ENCODE measurements at regions not wholly inside any gene's neighbourhood (a gene's known extent, or its start where the extent isn't known, plus 50 kb on each side); places are given as distances from the start of the nearest gene placed in this dataset.

DNA sequence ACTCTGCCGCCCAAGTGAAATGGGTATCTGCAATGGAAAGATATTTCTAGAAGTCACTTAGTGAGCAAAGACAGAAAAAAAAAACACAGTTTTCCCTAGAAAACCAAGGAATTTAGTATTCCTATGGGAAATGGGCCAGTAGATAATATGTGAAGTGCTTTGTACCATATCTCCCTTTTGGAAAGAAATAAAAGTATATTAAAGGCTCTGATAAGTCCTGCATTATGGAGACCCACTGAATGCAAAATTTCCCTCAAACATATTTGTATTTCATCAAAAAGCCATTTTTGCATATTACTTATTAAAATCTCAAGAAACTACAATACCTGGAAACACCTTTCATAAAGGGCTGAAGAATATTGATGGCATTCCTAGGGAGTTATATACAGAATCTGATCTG is 51.6 kb upstream of the DYNLRB2 start:
- Mint-ChIP-seq H3K27me3 (ENCODE audit: unreplicated experiment) (peaks cover 18% of the 10 kb centered on the region), H3K4me3 (ENCODE audit: unreplicated experiment) (no peak overlapping the region), H3K4me1 (ENCODE audit: unreplicated experiment) (no peaks in the 10 kb centered on the region), H3K36me3 (ENCODE audit: unreplicated experiment) (no peaks in the 10 kb centered on the region), H3K27ac (ENCODE audit: unreplicated experiment) (no peak overlapping the region), H3K9me3 (ENCODE audit: unreplicated experiment) (no peaks in the 10 kb centered on the region)
- DNase-seq (ENCODE audit: extremely low spot score, unreplicated experiment) = no peak
- TF ChIP-seq, protein P1, sequence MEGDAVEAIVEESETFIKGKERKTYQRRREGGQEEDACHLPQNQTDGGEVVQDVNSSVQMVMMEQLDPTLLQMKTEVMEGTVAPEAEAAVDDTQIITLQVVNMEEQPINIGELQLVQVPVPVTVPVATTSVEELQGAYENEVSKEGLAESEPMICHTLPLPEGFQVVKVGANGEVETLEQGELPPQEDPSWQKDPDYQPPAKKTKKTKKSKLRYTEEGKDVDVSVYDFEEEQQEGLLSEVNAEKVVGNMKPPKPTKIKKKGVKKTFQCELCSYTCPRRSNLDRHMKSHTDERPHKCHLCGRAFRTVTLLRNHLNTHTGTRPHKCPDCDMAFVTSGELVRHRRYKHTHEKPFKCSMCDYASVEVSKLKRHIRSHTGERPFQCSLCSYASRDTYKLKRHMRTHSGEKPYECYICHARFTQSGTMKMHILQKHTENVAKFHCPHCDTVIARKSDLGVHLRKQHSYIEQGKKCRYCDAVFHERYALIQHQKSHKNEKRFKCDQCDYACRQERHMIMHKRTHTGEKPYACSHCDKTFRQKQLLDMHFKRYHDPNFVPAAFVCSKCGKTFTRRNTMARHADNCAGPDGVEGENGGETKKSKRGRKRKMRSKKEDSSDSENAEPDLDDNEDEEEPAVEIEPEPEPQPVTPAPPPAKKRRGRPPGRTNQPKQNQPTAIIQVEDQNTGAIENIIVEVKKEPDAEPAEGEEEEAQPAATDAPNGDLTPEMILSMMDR (IDR thresholded peaks at IDR 0.05) = no peak

DNA sequence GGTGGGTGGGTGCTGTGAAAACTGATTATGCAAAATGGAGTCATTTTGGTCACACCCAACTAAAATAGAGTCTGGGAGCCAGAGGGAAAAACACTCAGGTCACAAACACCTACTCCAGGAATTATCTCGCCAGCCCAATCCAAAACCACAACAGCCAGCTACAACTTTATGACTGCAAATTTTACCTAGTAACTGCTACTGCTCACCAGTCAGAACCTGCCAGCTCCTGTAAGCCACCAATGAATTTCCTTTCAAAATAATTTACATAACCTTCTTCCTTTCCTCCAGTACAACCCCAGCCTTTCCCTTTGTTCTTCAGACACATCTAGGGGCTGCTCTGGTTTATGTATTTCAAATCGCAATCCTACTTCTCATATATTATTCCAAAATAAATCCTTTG is 52.6 kb upstream of the DYNLRB2 start:
- Mint-ChIP-seq H3K36me3 (ENCODE audit: unreplicated experiment) (no peaks in the 10 kb centered on the region), H3K4me3 (ENCODE audit: unreplicated experiment) (no peak overlapping the region), H3K27me3 (ENCODE audit: unreplicated experiment) (peaks cover 17% of the 10 kb centered on the region), H3K9me3 (ENCODE audit: unreplicated experiment) (no peaks in the 10 kb centered on the region), H3K4me1 (ENCODE audit: unreplicated experiment) (no peaks in the 10 kb centered on the region), H3K27ac (ENCODE audit: unreplicated experiment) (no peak overlapping the region)
- TF ChIP-seq, protein P1 (IDR thresholded peaks at IDR 0.05) = no peak
- no peak for DNase-seq (ENCODE audit: extremely low spot score, unreplicated experiment)

DNA sequence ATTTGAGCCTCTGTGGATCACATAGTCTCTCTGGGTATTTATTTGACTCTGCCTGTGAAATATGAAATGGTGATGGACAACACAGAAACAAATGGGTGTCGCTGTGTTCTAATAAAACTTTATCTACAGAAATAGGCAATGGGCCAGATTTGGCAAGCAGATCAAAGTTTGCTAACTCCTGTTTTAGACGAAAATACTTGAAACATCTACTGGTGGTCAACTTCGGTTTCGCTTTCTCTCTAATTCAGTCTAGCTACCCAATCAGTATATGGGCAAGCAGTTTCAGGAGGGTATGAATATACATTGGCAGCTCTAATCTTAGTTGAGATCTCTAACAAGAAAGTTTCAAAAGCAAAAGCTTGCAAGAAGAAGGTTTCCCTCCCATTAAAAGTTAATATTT is 60.1 kb upstream of the DYNLRB2 start:
- no peaks in the 10 kb centered on the region for H3K36me3 Mint-ChIP-seq (ENCODE audit: unreplicated experiment)
- no peak for DNase-seq (ENCODE audit: extremely low spot score, unreplicated experiment)
- TF ChIP-seq, protein P1 (IDR thresholded peaks at IDR 0.05) = no peak
- no peaks in the 10 kb centered on the region for H3K9me3 Mint-ChIP-seq (ENCODE audit: unreplicated experiment)
- peaks cover 10% of the 10 kb centered on the region for H3K27me3 Mint-ChIP-seq (ENCODE audit: unreplicated experiment)
- no peaks in the 10 kb centered on the region for H3K4me1 Mint-ChIP-seq (ENCODE audit: unreplicated experiment)
- no peak overlapping the region for H3K27ac Mint-ChIP-seq (ENCODE audit: unreplicated experiment)
- H3K4me3 Mint-ChIP-seq (ENCODE audit: unreplicated experiment) = no peak overlapping the region

DNA sequence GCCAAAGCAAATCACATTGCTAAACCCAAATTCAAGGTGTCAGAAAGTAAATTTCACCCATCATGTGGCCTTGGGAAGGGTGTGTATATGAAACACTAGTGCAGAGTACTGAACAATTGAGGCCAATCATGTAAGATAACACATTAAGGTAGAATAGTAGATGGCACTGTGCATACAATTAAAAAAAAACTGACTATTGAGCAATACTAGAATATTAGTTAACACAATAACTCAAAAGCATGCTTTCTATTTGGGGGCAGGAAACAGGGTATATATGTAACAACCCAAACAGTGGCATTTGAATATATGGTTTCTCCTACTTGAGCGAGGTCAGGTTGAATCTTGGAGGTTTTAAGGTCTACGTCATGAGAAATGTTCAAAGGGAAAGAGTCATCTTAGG is 63.0 kb upstream of the DYNLRB2 start:
- Mint-ChIP-seq H3K9me3 (ENCODE audit: unreplicated experiment) (no peaks in the 10 kb centered on the region), H3K4me1 (ENCODE audit: unreplicated experiment) (no peaks in the 10 kb centered on the region), H3K4me3 (ENCODE audit: unreplicated experiment) (no peak overlapping the region), H3K27ac (ENCODE audit: unreplicated experiment) (no peak overlapping the region), H3K36me3 (ENCODE audit: unreplicated experiment) (no peaks in the 10 kb centered on the region), H3K27me3 (ENCODE audit: unreplicated experiment) (peaks cover 19% of the 10 kb centered on the region)
- TF ChIP-seq, protein P1 (IDR thresholded peaks at IDR 0.05) = no peak
- no peak for DNase-seq (ENCODE audit: extremely low spot score, unreplicated experiment)

DNA sequence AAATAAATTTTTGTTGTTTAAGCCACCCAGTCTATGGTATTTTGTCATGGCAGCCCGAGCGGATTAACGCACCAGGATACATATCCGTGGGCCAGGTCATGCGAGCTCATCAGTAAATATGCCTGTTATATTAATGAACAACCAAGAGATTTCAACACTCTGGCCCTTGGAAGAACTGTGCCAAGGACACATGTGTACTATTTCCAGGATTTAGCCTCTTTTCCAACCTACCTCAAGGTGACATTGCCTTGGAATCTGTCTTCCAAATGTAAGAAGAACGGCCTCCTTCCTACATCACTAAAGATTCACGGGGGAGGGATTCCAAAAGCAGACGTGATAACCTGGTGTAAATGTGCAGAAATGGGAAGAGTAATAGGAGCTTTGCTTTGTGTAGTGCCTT is 72.8 kb upstream of the DYNLRB2 start:
- TF ChIP-seq, protein P1 (IDR thresholded peaks at IDR 0.05) = no peak
- H3K27ac Mint-ChIP-seq (ENCODE audit: unreplicated experiment) = no peak overlapping the region
- H3K36me3 Mint-ChIP-seq (ENCODE audit: unreplicated experiment) = no peaks in the 10 kb centered on the region
- peaks cover 3% of the 10 kb centered on the region for H3K4me1 Mint-ChIP-seq (ENCODE audit: unreplicated experiment)
- peaks cover 19% of the 10 kb centered on the region for H3K27me3 Mint-ChIP-seq (ENCODE audit: unreplicated experiment)
- no peaks in the 10 kb centered on the region for H3K9me3 Mint-ChIP-seq (ENCODE audit: unreplicated experiment)
- no peak for DNase-seq (ENCODE audit: extremely low spot score, unreplicated experiment)
- H3K4me3 Mint-ChIP-seq (ENCODE audit: unreplicated experiment) = no peak overlapping the region

Measured in osteocyte (in vitro differentiated cells).